Upper lobe of right lung (tissue), 1 donor: ENCODE measurements at regions not wholly inside any gene's neighbourhood (a gene's known extent, or its start where the extent isn't known, plus 50 kb on each side); places are given as distances from the start of the nearest gene placed in this dataset.

ENCODE experiments used
- ATAC-seq: fragments of 200-7000 bp; cut with Tn5 transposase; one replicate; pipeline ENCODE4 v1.9.1; 2020; ENCODE audit warnings: mild to moderate bottlenecking, moderate library complexity
- DNase-seq: peaks from one replicate; pipeline ENCODE4 v3.0.0-alpha.2; 2020
- H3K27ac ChIP-seq: fragments of 200-600 bp; one replicate; pipeline ENCODE4 v1.8.0; 2022
- H3K27me3 ChIP-seq: fragments of 200-600 bp; one replicate; pipeline ENCODE4 v1.8.0; 2022; ENCODE audit warnings: mild to moderate bottlenecking
- H3K36me3 ChIP-seq: fragments of 200-600 bp; one replicate; pipeline ENCODE4 v1.8.0; 2022
- H3K4me1 ChIP-seq: fragments of 200-600 bp; one replicate; pipeline ENCODE4 v1.8.0; 2022
- H3K4me3 ChIP-seq: fragments of 200-600 bp; one replicate; pipeline ENCODE4 v1.8.0; 2022; ENCODE audit warnings: mild to moderate bottlenecking
- H3K9me3 ChIP-seq: fragments of 200-600 bp; one replicate; pipeline ENCODE4 v1.8.0; 2022
- intact Hi-C: fragments of 100-400 bp; cut with DNase I; formaldehyde crosslinking; loops from one replicate; pipeline ENCODE4 v1.11.0; 2022
- TF ChIP-seq, protein P1 (sequence below): fragments of 200-600 bp; IDR thresholded peaks from one replicate; pipeline ENCODE4 v1.8.0; 2022; ENCODE audit warnings: antibody characterized with exemption
- donor health status: DM: no; HTN: yes; CAD: no; lungs with severe emphysema.

DNA sequence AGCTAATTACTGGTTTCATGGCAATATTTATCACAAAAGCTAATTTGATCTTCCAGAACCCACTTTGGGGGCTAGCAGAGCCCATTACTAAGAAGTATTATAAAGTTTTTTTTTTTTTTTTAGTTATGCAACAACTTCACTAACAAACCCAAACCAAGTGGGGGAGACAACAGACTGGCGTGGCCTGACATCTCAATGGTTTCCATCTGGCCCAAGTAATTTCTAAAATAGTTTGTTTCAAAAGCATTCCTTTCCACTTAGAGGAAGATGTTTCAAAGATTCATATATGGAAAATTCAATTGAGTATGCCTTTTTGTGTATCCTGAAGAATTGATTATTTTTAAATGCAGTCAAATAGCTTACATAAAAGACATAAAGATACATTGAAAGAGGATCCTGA is 367.1 kb downstream of the HRH4 start:
- TF ChIP-seq, protein P1, sequence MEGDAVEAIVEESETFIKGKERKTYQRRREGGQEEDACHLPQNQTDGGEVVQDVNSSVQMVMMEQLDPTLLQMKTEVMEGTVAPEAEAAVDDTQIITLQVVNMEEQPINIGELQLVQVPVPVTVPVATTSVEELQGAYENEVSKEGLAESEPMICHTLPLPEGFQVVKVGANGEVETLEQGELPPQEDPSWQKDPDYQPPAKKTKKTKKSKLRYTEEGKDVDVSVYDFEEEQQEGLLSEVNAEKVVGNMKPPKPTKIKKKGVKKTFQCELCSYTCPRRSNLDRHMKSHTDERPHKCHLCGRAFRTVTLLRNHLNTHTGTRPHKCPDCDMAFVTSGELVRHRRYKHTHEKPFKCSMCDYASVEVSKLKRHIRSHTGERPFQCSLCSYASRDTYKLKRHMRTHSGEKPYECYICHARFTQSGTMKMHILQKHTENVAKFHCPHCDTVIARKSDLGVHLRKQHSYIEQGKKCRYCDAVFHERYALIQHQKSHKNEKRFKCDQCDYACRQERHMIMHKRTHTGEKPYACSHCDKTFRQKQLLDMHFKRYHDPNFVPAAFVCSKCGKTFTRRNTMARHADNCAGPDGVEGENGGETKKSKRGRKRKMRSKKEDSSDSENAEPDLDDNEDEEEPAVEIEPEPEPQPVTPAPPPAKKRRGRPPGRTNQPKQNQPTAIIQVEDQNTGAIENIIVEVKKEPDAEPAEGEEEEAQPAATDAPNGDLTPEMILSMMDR = no peak
- no peak for DNase-seq
- Histone ChIP-seq H3K27ac (no peak overlapping the region), H3K4me3 (no peak overlapping the region), H3K4me1 (peaks cover 3% of the 10 kb centered on the region), H3K27me3 (no peaks in the 10 kb centered on the region), H3K36me3 (no peaks in the 10 kb centered on the region), H3K9me3 (no peaks in the 10 kb centered on the region)
- ATAC-seq = no peak
- intact Hi-C loops = no loop called here

DNA sequence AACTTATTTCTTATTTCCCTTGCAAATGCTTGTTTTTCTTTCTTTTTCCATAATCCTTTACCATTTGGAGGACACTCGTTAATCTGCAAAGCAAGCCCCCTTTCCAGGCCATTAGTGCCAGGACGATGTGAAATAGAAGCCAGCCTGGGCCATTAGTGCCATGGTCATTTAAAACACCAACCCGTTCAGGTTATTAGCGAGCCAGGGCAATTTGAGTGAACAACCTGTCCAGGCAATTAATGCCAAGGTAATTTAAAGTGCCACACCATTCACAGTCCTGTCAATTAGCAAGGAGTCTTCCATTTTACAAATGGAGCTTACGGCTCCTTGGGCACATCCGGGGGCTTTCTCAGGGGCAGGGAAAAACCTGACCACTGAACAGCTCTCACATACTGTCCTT is 370.6 kb downstream of the HRH4 start:
- no peaks in the 10 kb centered on the region for H3K27me3 ChIP-seq
- ATAC-seq (no peak), DNase-seq (no peak)
- TF ChIP-seq, protein P1 = no peak
- no peaks in the 10 kb centered on the region for H3K36me3 ChIP-seq
- no peak overlapping the region for H3K4me3 ChIP-seq
- no peaks in the 10 kb centered on the region for H3K9me3 ChIP-seq
- no peak overlapping the region for H3K27ac ChIP-seq
- H3K4me1 ChIP-seq = peaks cover 3% of the 10 kb centered on the region
- intact Hi-C loops = no loop called here

DNA sequence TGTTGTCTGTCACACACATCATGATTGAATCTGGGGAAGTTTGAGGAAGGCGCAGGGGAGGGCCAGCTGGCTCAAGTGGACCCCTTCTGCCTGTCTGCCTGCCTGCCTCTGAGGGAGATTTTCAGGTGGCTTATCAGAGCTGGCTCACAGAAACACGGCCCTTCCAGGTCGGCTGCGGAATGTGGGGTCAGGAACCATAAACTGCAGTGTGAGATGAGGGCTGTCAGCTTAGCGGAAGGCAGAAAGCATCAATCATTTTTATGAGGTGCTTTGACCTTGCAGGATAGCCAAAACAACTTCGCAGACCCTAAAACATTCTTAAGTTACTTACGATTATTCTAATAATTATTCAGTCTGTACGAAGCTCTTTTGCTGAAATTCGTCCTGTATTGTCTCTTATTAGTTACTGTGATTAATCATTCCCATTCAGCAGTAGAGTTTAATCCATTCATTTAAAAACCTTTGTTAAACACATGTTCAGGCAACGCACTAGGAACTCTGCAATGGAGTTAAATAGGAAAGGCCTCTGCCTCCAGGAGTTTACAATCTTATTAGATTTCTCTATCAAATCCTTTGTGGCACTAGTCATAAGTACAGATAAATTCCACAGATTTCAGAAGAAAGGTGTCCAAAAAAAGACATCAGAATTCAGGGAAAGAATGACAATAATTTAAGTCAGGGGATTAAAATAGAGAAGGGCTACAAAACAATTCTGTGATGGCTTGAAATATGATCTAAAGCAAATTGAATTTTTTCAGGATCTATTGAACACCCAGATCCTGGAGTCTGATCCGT is 371.6 kb downstream of the HRH4 start:
- intact Hi-C loops = no loop called here
- ATAC-seq = peak; percentile 25
- H3K27me3 ChIP-seq = no peaks in the 10 kb centered on the region
- TF ChIP-seq, protein P1 = no peak
- H3K36me3 ChIP-seq = no peaks in the 10 kb centered on the region
- peaks cover 3% of the 10 kb centered on the region for H3K4me1 ChIP-seq
- no peak overlapping the region for H3K27ac ChIP-seq
- H3K9me3 ChIP-seq = no peaks in the 10 kb centered on the region
- DNase-seq = no peak
- no peak overlapping the region for H3K4me3 ChIP-seq

DNA sequence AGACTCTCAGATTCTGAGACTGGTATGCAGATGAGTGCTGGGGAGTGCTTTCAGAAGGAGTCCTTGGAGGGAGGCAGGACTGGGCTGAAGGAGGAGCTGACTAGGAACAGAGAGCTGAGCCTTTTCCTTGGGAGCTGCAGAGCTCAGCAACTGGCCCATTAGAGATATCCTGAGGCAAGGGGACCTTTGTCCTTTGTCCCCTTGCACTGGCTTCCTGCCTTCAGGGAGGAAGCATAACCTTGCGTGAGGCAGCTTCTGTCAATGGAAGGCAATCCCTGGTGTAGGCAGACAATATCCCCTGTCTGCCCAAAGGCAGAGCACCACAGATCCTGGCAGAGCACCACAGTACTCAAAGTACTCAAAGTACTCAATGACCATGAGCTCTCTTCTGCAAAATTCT is 375.3 kb downstream of the HRH4 start:
- intact Hi-C loops = no loop called here
- no peak for DNase-seq
- H3K4me1 ChIP-seq = peaks cover 3% of the 10 kb centered on the region

DNA sequence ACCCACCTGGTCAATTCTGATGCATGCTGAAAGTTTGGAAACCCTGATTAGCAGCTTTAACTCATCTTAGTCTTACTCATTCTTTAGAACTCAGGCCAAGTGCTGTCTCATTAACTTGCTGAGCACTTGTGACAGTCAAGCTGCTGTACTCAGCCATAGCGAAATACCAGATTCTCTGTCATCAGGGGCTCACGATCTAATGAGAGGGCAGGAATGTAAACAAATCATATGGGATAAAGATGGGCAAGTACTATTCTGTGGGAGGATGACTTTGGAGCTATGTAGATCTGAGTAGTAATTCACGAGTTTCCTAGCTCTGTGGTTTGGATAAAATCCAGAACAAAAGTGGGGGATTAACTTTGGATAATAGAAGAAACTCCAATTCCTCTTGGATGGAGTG is 376.6 kb downstream of the HRH4 start:
- Histone ChIP-seq H3K4me3 (no peak overlapping the region), H3K36me3 (no peaks in the 10 kb centered on the region), H3K9me3 (no peaks in the 10 kb centered on the region), H3K4me1 (peaks cover 2% of the 10 kb centered on the region), H3K27ac (no peak overlapping the region), H3K27me3 (no peaks in the 10 kb centered on the region)
- ATAC-seq = no peak
- DNase-seq = no peak
- TF ChIP-seq, protein P1 = no peak
- intact Hi-C loops = no loop called here

More for the DNA sequence above, 375.3 kb downstream of the HRH4 start:
- no peak overlapping the region for H3K4me3 ChIP-seq
- TF ChIP-seq, protein P1 = no peak
- H3K9me3 ChIP-seq = no peaks in the 10 kb centered on the region
- H3K36me3 ChIP-seq = no peaks in the 10 kb centered on the region
- ATAC-seq = no peak
- H3K27ac ChIP-seq = no peak overlapping the region
- H3K27me3 ChIP-seq = no peaks in the 10 kb centered on the region
